ENCODE measurements at regions not wholly inside any gene's neighbourhood (a gene's known extent, or its start where the extent isn't known, plus 50 kb on each side); places are given as distances from the start of the nearest gene placed in this dataset.

DNA sequence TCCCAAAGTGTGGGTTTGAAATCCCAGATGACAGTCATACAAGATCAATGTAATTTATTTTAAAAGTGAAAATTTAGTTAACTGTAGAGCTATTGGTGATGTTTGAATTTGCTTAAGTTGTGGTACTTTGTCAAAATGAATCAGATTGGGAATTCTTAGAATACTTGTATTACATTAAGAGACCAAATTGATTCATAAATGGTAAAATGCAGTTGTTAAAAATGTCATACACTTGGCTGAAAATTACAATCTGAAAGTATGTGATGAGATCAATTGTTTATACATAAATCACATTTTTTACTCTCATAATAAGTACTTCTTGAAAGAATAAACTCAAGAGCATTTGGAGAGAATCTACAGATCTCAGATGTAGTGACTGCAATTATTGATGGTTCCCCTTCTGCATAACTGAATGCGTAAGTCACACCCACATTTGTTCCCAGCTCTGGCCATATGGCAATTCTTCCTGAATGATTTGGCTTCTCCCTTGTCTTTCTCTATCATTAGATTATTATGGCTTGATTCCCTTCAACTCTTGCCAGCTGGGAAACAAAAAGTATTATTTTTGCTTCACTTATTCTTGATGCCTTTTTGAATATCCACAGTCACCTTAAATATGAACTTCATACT lies 558.5 kb downstream of the CPS1 start:
- TF ChIP-seq, protein P1, sequence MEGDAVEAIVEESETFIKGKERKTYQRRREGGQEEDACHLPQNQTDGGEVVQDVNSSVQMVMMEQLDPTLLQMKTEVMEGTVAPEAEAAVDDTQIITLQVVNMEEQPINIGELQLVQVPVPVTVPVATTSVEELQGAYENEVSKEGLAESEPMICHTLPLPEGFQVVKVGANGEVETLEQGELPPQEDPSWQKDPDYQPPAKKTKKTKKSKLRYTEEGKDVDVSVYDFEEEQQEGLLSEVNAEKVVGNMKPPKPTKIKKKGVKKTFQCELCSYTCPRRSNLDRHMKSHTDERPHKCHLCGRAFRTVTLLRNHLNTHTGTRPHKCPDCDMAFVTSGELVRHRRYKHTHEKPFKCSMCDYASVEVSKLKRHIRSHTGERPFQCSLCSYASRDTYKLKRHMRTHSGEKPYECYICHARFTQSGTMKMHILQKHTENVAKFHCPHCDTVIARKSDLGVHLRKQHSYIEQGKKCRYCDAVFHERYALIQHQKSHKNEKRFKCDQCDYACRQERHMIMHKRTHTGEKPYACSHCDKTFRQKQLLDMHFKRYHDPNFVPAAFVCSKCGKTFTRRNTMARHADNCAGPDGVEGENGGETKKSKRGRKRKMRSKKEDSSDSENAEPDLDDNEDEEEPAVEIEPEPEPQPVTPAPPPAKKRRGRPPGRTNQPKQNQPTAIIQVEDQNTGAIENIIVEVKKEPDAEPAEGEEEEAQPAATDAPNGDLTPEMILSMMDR (IDR thresholded peaks at IDR 0.05): no peak
- no peak for TF ChIP-seq POLR2A (IDR thresholded peaks at IDR 0.05)

Data from upper lobe of left lung (tissue), 4 donors.